GM12873 (cell line): ENCODE measurements at regions not wholly inside any gene's neighbourhood (a gene's known extent, or its start where the extent isn't known, plus 50 kb on each side); places are given as distances from the start of the nearest gene placed in this dataset.

Source experiments
- TF ChIP-seq, protein P1 (sequence below): IDR thresholded peaks from 2 replicates; pipeline ENCODE4 v1.5.1; 2012; ENCODE audit warnings: low read depth, mild to moderate bottlenecking, moderate library complexity, low read length, control low read depth; ENCODE audit not compliant: insufficient read depth; ENCODE audit errors: missing control alignments

DNA sequence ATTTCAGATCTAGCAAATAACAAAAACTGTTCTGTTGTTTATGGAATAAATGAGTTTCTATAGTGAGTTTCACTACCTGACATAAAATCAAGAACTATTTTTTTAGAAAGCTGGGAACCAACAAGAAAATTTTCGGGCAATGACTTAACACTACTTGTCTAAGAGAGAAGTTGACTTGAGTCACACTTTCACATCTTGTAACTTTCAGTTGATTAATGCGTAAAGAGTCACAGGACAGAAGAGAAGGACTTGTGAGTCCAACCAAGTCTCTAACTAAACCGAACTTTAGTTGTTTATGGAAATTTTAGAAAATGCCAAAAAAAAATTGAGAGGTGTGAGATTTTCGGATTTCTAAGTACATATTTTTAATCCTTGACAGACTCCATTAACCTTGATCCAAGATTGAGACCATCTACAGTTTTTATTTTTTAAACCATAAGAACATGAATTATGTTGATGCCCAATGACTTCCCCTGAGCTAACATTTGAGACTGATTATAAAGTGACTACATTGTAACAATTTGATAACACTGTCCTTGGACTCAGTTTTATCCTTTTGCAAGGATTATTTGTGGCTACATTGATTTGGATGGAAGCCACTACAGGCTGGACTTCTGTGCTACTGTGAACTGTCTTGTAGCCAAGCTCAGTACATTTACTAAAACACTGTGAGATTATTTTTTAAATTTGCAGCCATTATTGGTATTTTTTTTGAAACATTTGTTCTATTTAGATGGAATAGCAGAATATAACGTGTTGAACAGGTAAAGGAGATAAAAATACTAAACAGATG is 284.0 kb downstream of the PTPRC start:
- TF ChIP-seq, protein P1, sequence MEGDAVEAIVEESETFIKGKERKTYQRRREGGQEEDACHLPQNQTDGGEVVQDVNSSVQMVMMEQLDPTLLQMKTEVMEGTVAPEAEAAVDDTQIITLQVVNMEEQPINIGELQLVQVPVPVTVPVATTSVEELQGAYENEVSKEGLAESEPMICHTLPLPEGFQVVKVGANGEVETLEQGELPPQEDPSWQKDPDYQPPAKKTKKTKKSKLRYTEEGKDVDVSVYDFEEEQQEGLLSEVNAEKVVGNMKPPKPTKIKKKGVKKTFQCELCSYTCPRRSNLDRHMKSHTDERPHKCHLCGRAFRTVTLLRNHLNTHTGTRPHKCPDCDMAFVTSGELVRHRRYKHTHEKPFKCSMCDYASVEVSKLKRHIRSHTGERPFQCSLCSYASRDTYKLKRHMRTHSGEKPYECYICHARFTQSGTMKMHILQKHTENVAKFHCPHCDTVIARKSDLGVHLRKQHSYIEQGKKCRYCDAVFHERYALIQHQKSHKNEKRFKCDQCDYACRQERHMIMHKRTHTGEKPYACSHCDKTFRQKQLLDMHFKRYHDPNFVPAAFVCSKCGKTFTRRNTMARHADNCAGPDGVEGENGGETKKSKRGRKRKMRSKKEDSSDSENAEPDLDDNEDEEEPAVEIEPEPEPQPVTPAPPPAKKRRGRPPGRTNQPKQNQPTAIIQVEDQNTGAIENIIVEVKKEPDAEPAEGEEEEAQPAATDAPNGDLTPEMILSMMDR: no peak

DNA sequence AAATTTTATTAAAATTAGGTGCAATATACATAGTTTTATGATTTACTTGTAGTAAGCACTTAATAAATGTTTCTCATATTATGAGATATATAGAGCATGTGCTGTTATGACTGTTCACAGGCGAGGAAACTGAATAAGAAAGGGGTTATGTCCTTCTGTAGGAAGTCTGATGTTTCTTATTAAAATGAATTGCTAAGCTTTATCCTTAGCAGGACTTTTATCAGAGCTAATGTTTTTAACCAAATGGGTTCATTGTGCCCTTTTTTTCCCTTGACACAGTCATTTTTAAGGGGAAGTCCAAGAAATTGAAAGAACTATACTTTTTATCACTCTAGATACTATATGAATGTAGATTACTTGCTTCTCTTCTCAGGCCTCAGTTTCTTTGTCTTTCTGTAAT is 285.2 kb downstream of the PTPRC start:
- TF ChIP-seq, protein P1: no peak

DNA sequence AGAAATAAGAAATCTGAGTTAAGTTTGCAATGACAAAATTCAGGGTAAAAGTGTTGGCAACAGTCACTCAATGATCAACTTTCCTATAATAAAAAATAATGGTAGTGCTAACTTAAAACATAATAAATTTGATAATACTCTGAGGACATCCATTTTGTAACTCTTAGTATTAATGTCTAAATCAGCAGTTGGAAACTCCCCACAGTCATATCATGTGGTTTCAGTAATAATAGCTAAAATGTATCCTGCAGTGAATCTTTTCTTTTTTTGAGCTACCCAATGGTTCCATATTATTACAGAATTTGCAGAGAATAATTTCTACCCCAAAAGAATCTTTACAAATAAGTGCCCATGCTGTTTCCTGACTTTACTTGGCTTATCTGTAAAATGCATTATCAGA is 286.7 kb downstream of the PTPRC start:
- TF ChIP-seq, protein P1: no peak

DNA sequence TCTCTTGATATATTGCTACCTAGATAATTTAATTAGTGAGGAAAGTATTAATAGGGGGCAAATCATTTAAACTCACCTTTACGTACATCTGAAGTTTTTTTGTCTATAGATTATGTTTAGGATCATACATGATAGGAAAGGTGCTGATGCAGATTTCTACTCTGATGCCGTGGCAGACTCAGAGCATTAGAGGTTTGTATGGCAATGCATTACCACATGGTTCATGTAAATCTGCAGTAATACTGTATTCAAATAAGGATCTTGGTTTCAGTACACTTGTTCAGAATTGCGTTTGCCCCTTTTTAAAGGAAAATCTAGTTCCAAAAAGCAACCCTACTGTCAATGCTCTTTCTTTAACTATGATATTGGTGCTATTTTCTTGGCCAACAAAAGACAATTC is 288.3 kb downstream of the PTPRC start:
- TF ChIP-seq, protein P1: no peak

DNA sequence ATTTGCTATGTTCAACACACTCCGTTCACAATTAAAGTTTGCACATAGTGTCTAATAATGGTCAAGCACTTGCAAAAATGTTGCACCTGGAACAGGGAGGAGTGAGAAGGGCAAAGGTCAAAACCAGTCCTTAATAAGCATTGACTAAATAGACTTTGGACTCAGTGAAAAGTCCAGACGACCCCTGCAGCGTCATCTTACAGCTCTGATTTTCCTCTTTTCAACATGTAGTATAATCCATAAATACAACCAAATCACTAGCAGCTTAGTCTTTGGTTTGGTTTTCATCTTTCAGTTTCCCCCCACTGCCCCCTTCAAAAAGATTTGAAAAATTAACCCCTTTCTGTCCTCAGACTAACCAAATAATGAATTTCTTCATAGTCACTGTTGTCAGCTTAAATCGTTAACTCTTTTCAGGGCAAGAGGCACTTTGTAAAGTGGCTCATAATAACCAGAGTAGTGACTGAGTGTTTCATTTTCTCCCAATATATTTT is 290.3 kb downstream of the PTPRC start:
- TF ChIP-seq, protein P1: no peak

DNA sequence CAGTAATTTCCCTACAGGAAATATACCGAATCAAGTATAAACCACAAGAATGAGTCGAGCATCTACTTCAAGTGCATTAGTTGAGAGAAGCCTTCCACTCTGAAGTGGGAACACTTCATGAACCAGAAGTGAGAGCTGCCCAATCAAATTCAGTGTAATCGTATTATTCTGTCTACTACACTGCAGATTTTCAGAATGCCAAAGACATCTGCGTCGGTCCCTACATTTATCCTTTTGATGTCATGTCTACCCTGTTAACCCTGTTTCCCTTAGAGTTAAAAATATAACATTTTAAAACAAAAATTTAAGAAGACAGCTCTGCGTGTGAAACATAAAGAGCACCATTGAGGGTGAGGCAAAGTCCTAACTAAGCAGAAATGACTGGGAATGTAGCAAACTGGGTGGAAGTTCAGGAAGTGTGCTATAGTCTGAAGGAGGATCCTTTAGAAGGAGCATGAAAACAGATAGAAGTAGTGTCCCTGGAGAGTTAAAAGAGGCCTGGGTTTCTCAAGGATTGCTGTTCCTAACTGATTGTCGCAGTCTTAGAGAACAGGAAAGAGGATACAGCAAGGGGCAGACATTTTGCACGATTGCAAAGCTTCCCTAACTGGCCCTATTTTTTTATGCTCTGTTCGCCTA is 291.2 kb downstream of the PTPRC start:
- TF ChIP-seq, protein P1: no peak

DNA sequence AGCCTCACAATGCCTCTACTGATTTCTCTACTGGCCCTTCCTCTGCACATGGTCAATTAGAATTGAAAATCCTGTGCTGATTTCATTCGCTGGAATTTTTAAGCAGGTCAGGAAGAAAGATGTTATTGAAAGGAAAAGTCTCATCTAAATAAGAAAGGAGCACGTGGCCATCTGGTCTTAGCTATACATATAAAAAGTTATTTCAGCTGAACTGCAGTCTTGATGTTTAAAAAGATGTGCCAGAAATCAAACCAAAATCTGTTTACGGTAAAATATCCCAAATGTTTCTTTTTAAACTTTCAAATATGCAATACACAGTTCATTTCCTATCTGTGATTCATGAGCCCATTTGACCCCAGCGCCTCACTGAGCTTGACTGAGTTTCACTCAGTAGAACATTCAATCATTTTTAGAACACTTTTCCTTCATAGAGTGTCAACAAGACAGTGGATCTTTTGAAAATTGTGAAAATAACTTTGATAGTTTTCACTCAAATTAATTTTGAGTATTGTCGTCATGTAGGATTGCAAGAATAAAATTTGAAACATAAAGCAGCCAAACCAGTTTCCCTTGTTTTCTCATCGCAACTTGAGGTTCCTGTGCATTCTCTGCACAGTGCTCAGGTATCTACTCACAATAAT is 293.6 kb downstream of the PTPRC start:
- TF ChIP-seq, protein P1: no peak
